HG02870 (cell line): ENCODE measurements at regions not wholly inside any gene's neighbourhood (a gene's known extent, or its start where the extent isn't known, plus 50 kb on each side); places are given as distances from the start of the nearest gene placed in this dataset.

ENCODE experiments used
- ATAC-seq: cut with Tn5 transposase; IDR thresholded peaks from one replicate; pipeline ENCODE4 v1.9.1; 2021; ENCODE audit warnings: mild to moderate bottlenecking, moderate library complexity; ENCODE audit not compliant: unreplicated experiment

GRCh38 chr11:57100638-57101331, 81.0 kb upstream of the LRRC55 start:
- no peak for ATAC-seq

- no peak for ATAC-seq
Observed at GRCh38 chr11:57103899-57104605, 77.7 kb upstream of the LRRC55 start.

GRCh38 chr11:57109331-57109730, 72.4 kb upstream of the LRRC55 start:
- ATAC-seq: no peak

- ATAC-seq: no peak
Observed at GRCh38 chr11:57111619-57112018, 70.1 kb upstream of the LRRC55 start.

GRCh38 chr11:57116654-57117053, 65.1 kb upstream of the LRRC55 start:
- peak; percentile 63 for ATAC-seq

- no peak for ATAC-seq
Observed at GRCh38 chr11:57120192-57120965, 61.4 kb upstream of the LRRC55 start.

GRCh38 chr11:57121996-57122395, 59.8 kb upstream of the LRRC55 start:
- ATAC-seq: no peak

- ATAC-seq: no peak
Observed at GRCh38 chr11:57123590-57123989, 58.2 kb upstream of the LRRC55 start.

- no peak for ATAC-seq
Observed at GRCh38 chr11:57124505-57124904, 57.2 kb upstream of the LRRC55 start.

GRCh38 chr11:57124917-57125316, 56.8 kb upstream of the LRRC55 start:
- no peak for ATAC-seq

- ATAC-seq: no peak
Observed at GRCh38 chr11:57126766-57127400, 54.9 kb upstream of the LRRC55 start.

GRCh38 chr11:57131080-57131790, 50.5 kb upstream of the LRRC55 start:
- no peak for ATAC-seq
